ENCODE measurements at regions not wholly inside any gene's neighbourhood (a gene's known extent, or its start where the extent isn't known, plus 50 kb on each side); places are given as distances from the start of the nearest gene placed in this dataset.

DNA sequence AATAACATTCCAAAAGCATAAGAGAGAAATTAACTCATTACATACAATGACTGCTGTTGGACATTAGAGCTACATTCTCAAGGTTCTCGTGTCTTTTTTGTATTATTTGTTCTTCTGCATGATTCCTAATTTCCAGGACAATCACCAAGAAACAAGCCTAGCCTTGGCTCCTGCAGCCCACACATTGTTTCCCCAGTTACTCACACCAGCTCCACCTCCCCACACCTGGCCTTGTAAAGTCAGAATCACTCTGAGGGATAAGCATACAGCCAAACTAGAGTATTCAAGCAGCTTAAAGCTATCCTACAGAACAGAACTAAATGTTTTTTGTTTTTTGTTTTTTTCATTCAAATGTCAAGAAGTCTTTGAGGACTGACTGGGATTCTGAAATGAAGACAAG, 189.2 kb downstream of the HINT1 start:
- TF ChIP-seq, protein P1, sequence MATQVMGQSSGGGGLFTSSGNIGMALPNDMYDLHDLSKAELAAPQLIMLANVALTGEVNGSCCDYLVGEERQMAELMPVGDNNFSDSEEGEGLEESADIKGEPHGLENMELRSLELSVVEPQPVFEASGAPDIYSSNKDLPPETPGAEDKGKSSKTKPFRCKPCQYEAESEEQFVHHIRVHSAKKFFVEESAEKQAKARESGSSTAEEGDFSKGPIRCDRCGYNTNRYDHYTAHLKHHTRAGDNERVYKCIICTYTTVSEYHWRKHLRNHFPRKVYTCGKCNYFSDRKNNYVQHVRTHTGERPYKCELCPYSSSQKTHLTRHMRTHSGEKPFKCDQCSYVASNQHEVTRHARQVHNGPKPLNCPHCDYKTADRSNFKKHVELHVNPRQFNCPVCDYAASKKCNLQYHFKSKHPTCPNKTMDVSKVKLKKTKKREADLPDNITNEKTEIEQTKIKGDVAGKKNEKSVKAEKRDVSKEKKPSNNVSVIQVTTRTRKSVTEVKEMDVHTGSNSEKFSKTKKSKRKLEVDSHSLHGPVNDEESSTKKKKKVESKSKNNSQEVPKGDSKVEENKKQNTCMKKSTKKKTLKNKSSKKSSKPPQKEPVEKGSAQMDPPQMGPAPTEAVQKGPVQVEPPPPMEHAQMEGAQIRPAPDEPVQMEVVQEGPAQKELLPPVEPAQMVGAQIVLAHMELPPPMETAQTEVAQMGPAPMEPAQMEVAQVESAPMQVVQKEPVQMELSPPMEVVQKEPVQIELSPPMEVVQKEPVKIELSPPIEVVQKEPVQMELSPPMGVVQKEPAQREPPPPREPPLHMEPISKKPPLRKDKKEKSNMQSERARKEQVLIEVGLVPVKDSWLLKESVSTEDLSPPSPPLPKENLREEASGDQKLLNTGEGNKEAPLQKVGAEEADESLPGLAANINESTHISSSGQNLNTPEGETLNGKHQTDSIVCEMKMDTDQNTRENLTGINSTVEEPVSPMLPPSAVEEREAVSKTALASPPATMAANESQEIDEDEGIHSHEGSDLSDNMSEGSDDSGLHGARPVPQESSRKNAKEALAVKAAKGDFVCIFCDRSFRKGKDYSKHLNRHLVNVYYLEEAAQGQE (IDR thresholded peaks at IDR 0.05; ENCODE audit: low read depth): no peak
- TF ChIP-seq ZFX (IDR thresholded peaks at IDR 0.05): no peak
- TF ChIP-seq CBX3 (IDR thresholded peaks at IDR 0.05; ENCODE audit: low read depth): no peak
- no peak for TF ChIP-seq ELF1 (IDR thresholded peaks at IDR 0.05; ENCODE audit: borderline replicate concordance, low read depth)
- no peak for TF ChIP-seq YY1 (IDR thresholded peaks at IDR 0.05; ENCODE audit: extremely low read depth, insufficient replicate concordance, low read depth, low read length)
- no peak for TF ChIP-seq ZNF274 (IDR thresholded peaks at IDR 0.05; ENCODE audit: low read depth, low read length)
- no peak for TF ChIP-seq RAD21 (IDR thresholded peaks at IDR 0.05; ENCODE audit: low read depth)
- TF ChIP-seq POLR2AphosphoS5 (IDR thresholded peaks at IDR 0.05; ENCODE audit: low read depth, low read length): no peak
- no peak for TF ChIP-seq JUND (IDR thresholded peaks at IDR 0.05)
- Histone ChIP-seq H3K9ac (ENCODE audit: low read length) (no peak overlapping the region), H3K4me1 (ENCODE audit: control insufficient read depth in 1 of 2, insufficient read depth in 2 of 2, low read length in 2 of 2) (no peaks in the 10 kb centered on the region), H3K9me2 (ENCODE audit: insufficient read depth) (no peaks in the 10 kb centered on the region), H3K27me3 (ENCODE audit: insufficient read depth, low read length) (no peaks in the 10 kb centered on the region), H2AFZ (ENCODE audit: low read depth, low read length, poor library complexity, severe bottlenecking) (no peak overlapping the region), H3K9me3 (ENCODE audit: control insufficient read depth in 1 of 2, insufficient read depth in 1 of 2, low read depth in 1 of 2, low read length in 2 of 2) (no peaks in the 10 kb centered on the region), H3K4me2 (ENCODE audit: low read length) (no peak overlapping the region), H4K20me1 (ENCODE audit: insufficient read depth) (no peaks in the 10 kb centered on the region), H3K36me3 (ENCODE audit: control insufficient read depth in 1 of 2, insufficient read depth in 2 of 2, low read length in 2 of 2) (no peaks in the 10 kb centered on the region), H3K79me2 (ENCODE audit: insufficient read depth, low read length) (no peaks in the 10 kb centered on the region), H3K4me3 (replicated peaks in 1 of 2; ENCODE audit: low read depth in 1 of 2, low read length in 2 of 2) (no peak overlapping the region), H3K27ac (ENCODE audit: low read depth, low read length) (no peak overlapping the region)
- ChIA-PET RAD21 (ENCODE audit: low non-redundant PET in 1 of 2, low total read pairs in 2 of 2, uncharacterized antibody in 2 of 2, unreplicated experiment in 2 of 2) (no interaction called here), POLR2A (no interaction called here), CTCF (no interaction called here)
- ATAC-seq (no peak), DNase-seq (ENCODE audit: low read depth, low spot score) (no peak)
- intact Hi-C loops (cut with micrococcal nuclease): no loop called here
- no TSS peak for BruUV-seq (replicated peaks)

All from HCT116 (cell line).